ENCODE measurements at regions not wholly inside any gene's neighbourhood (a gene's known extent, or its start where the extent isn't known, plus 50 kb on each side); places are given as distances from the start of the nearest gene placed in this dataset.

GRCh38 chr16:49972961-49973360, 52.1 kb upstream of the CNEP1R1 start:
- TF ChIP-seq POLR2AphosphoS5 (IDR thresholded peaks at IDR 0.05; ENCODE audit: low read depth): no peak
- TF ChIP-seq REST (IDR thresholded peaks at IDR 0.05; ENCODE audit: insufficient replicate concordance, low read depth): no peak
- TF ChIP-seq CTCF (IDR thresholded peaks at IDR 0.05; ENCODE audit: insufficient read depth, low read length): no peak
